WTC11 (cell line): ENCODE measurements at regions not wholly inside any gene's neighbourhood (a gene's known extent, or its start where the extent isn't known, plus 50 kb on each side); places are given as distances from the start of the nearest gene placed in this dataset.

Experiments used
- ATAC-seq: fragments of 200-7000 bp; cut with Tn5 transposase; 2 replicates; pipeline ENCODE4 v1.10.0; 2021; ENCODE audit warnings: mild to moderate bottlenecking, moderate library complexity
- CTCF ChIA-PET: fragments of 300-600 bp; sonication (Branson Sonifier 250); formaldehyde crosslinking; loops from one replicate; lab custom pipeline; 2021; ENCODE audit warnings: antibody characterized with exemption; lab: Charles Lee
- POLR2A ChIA-PET: fragments of 350-600 bp; sonication (Branson Sonifier 250); formaldehyde crosslinking; loops from one replicate; lab custom pipeline; 2021; ENCODE audit warnings: antibody characterized with exemption; lab: Charles Lee
- DNase-seq: peaks from one replicate; pipeline ENCODE4 v3.0.0; 2021; ENCODE audit warnings: low spot score
- H3K27ac Mint-ChIP-seq: 2 replicates; pipeline ENCODE4 v1.8.0; 2021; ENCODE audit warnings: mixed read lengths
- H3K27me3 Mint-ChIP-seq: 2 replicates; pipeline ENCODE4 v1.8.0; 2021; ENCODE audit warnings: low read depth, mild to moderate bottlenecking, moderate library complexity, mixed read lengths
- H3K36me3 Mint-ChIP-seq: 2 replicates; pipeline ENCODE4 v1.8.0; 2021; ENCODE audit warnings: mixed read lengths
- H3K4me1 Mint-ChIP-seq: 2 replicates; pipeline ENCODE4 v1.8.0; 2022; ENCODE audit warnings: mixed read lengths
- H3K4me3 Mint-ChIP-seq: 2 replicates; pipeline ENCODE4 v1.8.0; 2021; ENCODE audit warnings: mild to moderate bottlenecking, moderate library complexity, mixed read lengths
- H3K9me3 Mint-ChIP-seq: 2 replicates; pipeline ENCODE4 v1.8.0; 2021; ENCODE audit warnings: mixed read lengths
- ELF4 ChIP-seq: sonication (generic); formaldehyde crosslinking; IDR thresholded peaks from 2 replicates; pipeline ENCODE4 v1.8.1; 2022; ENCODE audit warnings: low read depth, mild to moderate bottlenecking, moderate library complexity, missing genetic modification reagents
- IRF2 ChIP-seq: sonication (generic); formaldehyde crosslinking; IDR thresholded peaks from 2 replicates; pipeline ENCODE4 v1.8.0; 2022; ENCODE audit warnings: low read depth, missing genetic modification reagents, borderline replicate concordance
- JAZF1 ChIP-seq: fragments of 250-450 bp; sonication (Bioruptor Pico); IDR thresholded peaks from 2 replicates; pipeline ENCODE4 v1.9.0; 2021; ENCODE audit warnings: moderate library complexity, mild to moderate bottlenecking, inconsistent platforms
- NFE2L1 ChIP-seq: sonication (generic); formaldehyde crosslinking; IDR thresholded peaks from 2 replicates; pipeline ENCODE4 v1.8.1; 2023; ENCODE audit warnings: missing genetic modification reagents
- SMAD3 ChIP-seq: sonication (generic); formaldehyde crosslinking; IDR thresholded peaks from 2 replicates; pipeline ENCODE4 v1.8.0; 2022; ENCODE audit warnings: missing genetic modification reagents, mild to moderate bottlenecking, borderline replicate concordance
- SOX15 ChIP-seq: fragments of 250-450 bp; sonication (Bioruptor Pico); IDR thresholded peaks from 2 replicates; pipeline ENCODE4 v1.9.0; 2021; ENCODE audit warnings: mild to moderate bottlenecking
- TCF7 ChIP-seq: sonication (generic); formaldehyde crosslinking; IDR thresholded peaks from 2 replicates; pipeline ENCODE4 v1.8.0; 2022; ENCODE audit warnings: mild to moderate bottlenecking, low read depth, missing genetic modification reagents, moderate library complexity
- ZBTB21 ChIP-seq: sonication (generic); formaldehyde crosslinking; IDR thresholded peaks from 2 replicates; pipeline ENCODE4 v1.8.1; 2023; ENCODE audit warnings: mild to moderate bottlenecking, missing genetic modification reagents, borderline replicate concordance
- ZNF138 ChIP-seq: sonication (generic); formaldehyde crosslinking; conservative IDR thresholded peaks from 2 replicates; pipeline ENCODE4 v1.8.1; 2022; ENCODE audit warnings: mild to moderate bottlenecking, moderate library complexity, missing genetic modification reagents
- ZNF263 ChIP-seq: sonication (generic); formaldehyde crosslinking; IDR thresholded peaks from 2 replicates; pipeline ENCODE4 v1.8.1; 2022; ENCODE audit warnings: low read depth, mild to moderate bottlenecking, moderate library complexity, missing genetic modification reagents
- ZNF671 ChIP-seq: fragments of 250-450 bp; sonication (Bioruptor Pico); IDR thresholded peaks from 2 replicates; pipeline ENCODE4 v1.8.0; 2021; ENCODE audit warnings: mild to moderate bottlenecking
- TF ChIP-seq, protein P1 (sequence below): fragments of 250-450 bp; sonication (Bioruptor Pico); IDR thresholded peaks from 2 replicates; pipeline ENCODE4 v2.1.2; 2022; ENCODE audit warnings: mild to moderate bottlenecking, moderate library complexity
- TF ChIP-seq, protein P2 (sequence below): fragments of 250-450 bp; sonication (Bioruptor Pico); IDR thresholded peaks from 2 replicates; pipeline ENCODE4 v1.9.0; 2021; ENCODE audit warnings: mild to moderate bottlenecking
- TF ChIP-seq, protein P3 (sequence below): fragments of 200-600 bp; IDR thresholded peaks from 2 replicates; pipeline ENCODE4 v1.8.0; 2022; ENCODE audit warnings: antibody characterized with exemption
- TF ChIP-seq, protein P4 (sequence below): sonication (generic); formaldehyde crosslinking; IDR thresholded peaks from 2 replicates; pipeline ENCODE4 v1.8.1; 2023; ENCODE audit warnings: mild to moderate bottlenecking, missing genetic modification reagents
- TF ChIP-seq, protein P5 (sequence below): sonication (generic); formaldehyde crosslinking; IDR thresholded peaks from 2 replicates; pipeline ENCODE4 v1.8.0; 2022; ENCODE audit warnings: mild to moderate bottlenecking, missing genetic modification reagents
- TF ChIP-seq, protein P6 (sequence below): fragments of 250-450 bp; sonication (Bioruptor Pico); IDR thresholded peaks from 2 replicates; pipeline ENCODE4 v1.8.0; 2021; ENCODE audit warnings: mild to moderate bottlenecking
- TF ChIP-seq, protein P7 (sequence below): sonication (generic); formaldehyde crosslinking; IDR thresholded peaks from 2 replicates; pipeline ENCODE4 v1.8.1; 2022; ENCODE audit warnings: low read depth, mild to moderate bottlenecking, moderate library complexity, missing genetic modification reagents, borderline replicate concordance
- TF ChIP-seq, protein P8 (sequence below): sonication (generic); formaldehyde crosslinking; IDR thresholded peaks from 2 replicates; pipeline ENCODE4 v1.8.1; 2022; ENCODE audit warnings: missing genetic modification reagents, borderline replicate concordance
- TF ChIP-seq, protein P9 (sequence below): sonication (generic); formaldehyde crosslinking; IDR thresholded peaks from 2 replicates; pipeline ENCODE4 v1.8.0; 2023; ENCODE audit warnings: missing genetic modification reagents

DNA sequence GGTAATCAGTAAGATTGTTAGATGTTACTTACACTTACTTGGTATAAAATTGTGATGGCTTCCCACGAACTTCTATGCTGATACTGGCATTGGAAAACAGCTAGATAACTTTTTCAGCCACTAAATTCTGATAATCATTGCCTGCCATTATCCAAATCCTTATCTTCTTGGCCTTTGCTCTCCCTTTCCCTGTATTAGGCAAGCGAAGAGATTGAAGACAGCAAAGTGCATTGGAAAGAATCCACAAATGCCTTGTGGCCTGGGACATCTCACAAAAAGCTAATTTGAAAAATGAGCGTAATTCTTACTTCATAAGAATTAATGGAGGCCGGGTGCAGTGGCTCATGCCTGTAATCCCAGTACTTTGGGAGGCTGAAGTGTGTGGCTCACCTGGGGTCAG, 79.5 kb upstream of the MARCKS start:
- Mint-ChIP-seq H3K36me3 (no peaks in the 10 kb centered on the region), H3K9me3 (no peaks in the 10 kb centered on the region), H3K27ac (peak overlapping the region; percentile 12), H3K4me3 (no peak overlapping the region), H3K27me3 (peaks cover 91% of the 10 kb centered on the region), H3K4me1 (peaks cover 20% of the 10 kb centered on the region)
- CTCF ChIA-PET = interaction anchor here (0.9 to 2.2 kb wide), 2 partner anchors 9 to 81 kb away, joined by 3 to 19 read pairs; no protein-coding TSS in a partner anchor
- TF ChIP-seq ELF4 (CRISPR knock-in tag) = no peak
- TF ChIP-seq, protein P1, sequence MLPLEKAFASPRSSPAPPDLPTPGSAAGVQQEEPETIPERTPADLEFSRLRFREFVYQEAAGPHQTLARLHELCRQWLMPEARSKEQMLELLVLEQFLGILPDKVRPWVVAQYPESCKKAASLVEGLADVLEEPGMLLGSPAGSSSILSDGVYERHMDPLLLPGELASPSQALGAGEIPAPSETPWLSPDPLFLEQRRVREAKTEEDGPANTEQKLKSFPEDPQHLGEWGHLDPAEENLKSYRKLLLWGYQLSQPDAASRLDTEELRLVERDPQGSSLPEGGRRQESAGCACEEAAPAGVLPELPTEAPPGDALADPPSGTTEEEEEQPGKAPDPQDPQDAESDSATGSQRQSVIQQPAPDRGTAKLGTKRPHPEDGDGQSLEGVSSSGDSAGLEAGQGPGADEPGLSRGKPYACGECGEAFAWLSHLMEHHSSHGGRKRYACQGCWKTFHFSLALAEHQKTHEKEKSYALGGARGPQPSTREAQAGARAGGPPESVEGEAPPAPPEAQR (CRISPR knock-in tag) = no peak
- TF ChIP-seq SOX15 (CRISPR knock-in tag) = no peak
- TF ChIP-seq, protein P2, sequence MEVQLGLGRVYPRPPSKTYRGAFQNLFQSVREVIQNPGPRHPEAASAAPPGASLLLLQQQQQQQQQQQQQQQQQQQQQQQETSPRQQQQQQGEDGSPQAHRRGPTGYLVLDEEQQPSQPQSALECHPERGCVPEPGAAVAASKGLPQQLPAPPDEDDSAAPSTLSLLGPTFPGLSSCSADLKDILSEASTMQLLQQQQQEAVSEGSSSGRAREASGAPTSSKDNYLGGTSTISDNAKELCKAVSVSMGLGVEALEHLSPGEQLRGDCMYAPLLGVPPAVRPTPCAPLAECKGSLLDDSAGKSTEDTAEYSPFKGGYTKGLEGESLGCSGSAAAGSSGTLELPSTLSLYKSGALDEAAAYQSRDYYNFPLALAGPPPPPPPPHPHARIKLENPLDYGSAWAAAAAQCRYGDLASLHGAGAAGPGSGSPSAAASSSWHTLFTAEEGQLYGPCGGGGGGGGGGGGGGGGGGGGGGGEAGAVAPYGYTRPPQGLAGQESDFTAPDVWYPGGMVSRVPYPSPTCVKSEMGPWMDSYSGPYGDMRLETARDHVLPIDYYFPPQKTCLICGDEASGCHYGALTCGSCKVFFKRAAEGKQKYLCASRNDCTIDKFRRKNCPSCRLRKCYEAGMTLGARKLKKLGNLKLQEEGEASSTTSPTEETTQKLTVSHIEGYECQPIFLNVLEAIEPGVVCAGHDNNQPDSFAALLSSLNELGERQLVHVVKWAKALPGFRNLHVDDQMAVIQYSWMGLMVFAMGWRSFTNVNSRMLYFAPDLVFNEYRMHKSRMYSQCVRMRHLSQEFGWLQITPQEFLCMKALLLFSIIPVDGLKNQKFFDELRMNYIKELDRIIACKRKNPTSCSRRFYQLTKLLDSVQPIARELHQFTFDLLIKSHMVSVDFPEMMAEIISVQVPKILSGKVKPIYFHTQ (CRISPR knock-in tag) = no peak
- TF ChIP-seq, protein P3, sequence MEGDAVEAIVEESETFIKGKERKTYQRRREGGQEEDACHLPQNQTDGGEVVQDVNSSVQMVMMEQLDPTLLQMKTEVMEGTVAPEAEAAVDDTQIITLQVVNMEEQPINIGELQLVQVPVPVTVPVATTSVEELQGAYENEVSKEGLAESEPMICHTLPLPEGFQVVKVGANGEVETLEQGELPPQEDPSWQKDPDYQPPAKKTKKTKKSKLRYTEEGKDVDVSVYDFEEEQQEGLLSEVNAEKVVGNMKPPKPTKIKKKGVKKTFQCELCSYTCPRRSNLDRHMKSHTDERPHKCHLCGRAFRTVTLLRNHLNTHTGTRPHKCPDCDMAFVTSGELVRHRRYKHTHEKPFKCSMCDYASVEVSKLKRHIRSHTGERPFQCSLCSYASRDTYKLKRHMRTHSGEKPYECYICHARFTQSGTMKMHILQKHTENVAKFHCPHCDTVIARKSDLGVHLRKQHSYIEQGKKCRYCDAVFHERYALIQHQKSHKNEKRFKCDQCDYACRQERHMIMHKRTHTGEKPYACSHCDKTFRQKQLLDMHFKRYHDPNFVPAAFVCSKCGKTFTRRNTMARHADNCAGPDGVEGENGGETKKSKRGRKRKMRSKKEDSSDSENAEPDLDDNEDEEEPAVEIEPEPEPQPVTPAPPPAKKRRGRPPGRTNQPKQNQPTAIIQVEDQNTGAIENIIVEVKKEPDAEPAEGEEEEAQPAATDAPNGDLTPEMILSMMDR = no peak
- TF ChIP-seq IRF2 (CRISPR knock-in tag) = no peak
- TF ChIP-seq, protein P4, sequence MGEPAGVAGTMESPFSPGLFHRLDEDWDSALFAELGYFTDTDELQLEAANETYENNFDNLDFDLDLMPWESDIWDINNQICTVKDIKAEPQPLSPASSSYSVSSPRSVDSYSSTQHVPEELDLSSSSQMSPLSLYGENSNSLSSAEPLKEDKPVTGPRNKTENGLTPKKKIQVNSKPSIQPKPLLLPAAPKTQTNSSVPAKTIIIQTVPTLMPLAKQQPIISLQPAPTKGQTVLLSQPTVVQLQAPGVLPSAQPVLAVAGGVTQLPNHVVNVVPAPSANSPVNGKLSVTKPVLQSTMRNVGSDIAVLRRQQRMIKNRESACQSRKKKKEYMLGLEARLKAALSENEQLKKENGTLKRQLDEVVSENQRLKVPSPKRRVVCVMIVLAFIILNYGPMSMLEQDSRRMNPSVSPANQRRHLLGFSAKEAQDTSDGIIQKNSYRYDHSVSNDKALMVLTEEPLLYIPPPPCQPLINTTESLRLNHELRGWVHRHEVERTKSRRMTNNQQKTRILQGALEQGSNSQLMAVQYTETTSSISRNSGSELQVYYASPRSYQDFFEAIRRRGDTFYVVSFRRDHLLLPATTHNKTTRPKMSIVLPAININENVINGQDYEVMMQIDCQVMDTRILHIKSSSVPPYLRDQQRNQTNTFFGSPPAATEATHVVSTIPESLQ (CRISPR knock-in tag) = no peak
- no peak for TF ChIP-seq SMAD3 (CRISPR knock-in tag)
- TF ChIP-seq NFE2L1 (CRISPR knock-in tag) = no peak
- TF ChIP-seq ZNF263 (CRISPR knock-in tag) = no peak
- TF ChIP-seq, protein P5, sequence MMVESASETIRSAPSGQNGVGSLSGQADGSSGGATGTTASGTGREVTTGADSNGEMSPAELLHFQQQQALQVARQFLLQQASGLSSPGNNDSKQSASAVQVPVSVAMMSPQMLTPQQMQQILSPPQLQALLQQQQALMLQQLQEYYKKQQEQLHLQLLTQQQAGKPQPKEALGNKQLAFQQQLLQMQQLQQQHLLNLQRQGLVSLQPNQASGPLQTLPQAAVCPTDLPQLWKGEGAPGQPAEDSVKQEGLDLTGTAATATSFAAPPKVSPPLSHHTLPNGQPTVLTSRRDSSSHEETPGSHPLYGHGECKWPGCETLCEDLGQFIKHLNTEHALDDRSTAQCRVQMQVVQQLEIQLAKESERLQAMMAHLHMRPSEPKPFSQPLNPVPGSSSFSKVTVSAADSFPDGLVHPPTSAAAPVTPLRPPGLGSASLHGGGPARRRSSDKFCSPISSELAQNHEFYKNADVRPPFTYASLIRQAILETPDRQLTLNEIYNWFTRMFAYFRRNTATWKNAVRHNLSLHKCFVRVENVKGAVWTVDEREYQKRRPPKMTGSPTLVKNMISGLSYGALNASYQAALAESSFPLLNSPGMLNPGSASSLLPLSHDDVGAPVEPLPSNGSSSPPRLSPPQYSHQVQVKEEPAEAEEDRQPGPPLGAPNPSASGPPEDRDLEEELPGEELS = no peak
- no peak for TF ChIP-seq TCF7 (CRISPR knock-in tag)
- DNase-seq (no peak), ATAC-seq (no peak)
- POLR2A ChIA-PET = interaction anchor here (0.6 to 0.7 kb wide), 2 partner anchors 78 to 1215 kb away, joined by 4 read pairs; no protein-coding TSS in a partner anchor

DNA sequence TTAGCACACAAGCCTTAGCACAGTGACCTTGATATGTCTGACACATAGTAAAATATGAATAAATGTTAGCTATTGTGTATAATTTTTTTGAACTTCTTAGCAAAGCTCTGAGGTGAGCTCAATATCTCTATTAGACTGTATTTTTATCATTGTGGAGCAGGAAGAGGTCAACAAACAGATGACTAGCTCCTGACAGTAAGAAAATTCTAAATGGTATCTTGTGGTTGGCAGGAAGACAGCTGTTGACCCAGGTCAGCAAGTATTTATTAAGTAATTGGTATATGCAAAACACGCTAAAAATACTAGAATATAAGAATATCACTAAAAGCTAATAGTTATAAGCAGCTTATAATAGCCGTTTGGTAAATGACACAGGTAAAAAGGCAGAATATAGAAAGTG, 77.5 kb upstream of the MARCKS start:
- no peaks in the 10 kb centered on the region for H3K36me3 Mint-ChIP-seq
- H3K4me3 Mint-ChIP-seq = no peak overlapping the region
- H3K9me3 Mint-ChIP-seq = no peaks in the 10 kb centered on the region
- ChIA-PET CTCF (interaction anchor here (1.6 kb wide), 1 partner anchor 79 kb away, joined by 3 read pairs; no protein-coding TSS in a partner anchor), POLR2A (no interaction called here)
- H3K27ac Mint-ChIP-seq = no peak overlapping the region
- peaks cover 16% of the 10 kb centered on the region for H3K4me1 Mint-ChIP-seq
- no peak for DNase-seq
- ATAC-seq = no peak
- peaks cover 87% of the 10 kb centered on the region for H3K27me3 Mint-ChIP-seq
- TF ChIP-seq IRF2 (CRISPR knock-in tag) (no peak), ZBTB21 (CRISPR knock-in tag) (no peak), JAZF1 (no peak), ZNF138 (CRISPR knock-in tag) (no peak), ZNF671 (no peak)
- TF ChIP-seq, protein P6, sequence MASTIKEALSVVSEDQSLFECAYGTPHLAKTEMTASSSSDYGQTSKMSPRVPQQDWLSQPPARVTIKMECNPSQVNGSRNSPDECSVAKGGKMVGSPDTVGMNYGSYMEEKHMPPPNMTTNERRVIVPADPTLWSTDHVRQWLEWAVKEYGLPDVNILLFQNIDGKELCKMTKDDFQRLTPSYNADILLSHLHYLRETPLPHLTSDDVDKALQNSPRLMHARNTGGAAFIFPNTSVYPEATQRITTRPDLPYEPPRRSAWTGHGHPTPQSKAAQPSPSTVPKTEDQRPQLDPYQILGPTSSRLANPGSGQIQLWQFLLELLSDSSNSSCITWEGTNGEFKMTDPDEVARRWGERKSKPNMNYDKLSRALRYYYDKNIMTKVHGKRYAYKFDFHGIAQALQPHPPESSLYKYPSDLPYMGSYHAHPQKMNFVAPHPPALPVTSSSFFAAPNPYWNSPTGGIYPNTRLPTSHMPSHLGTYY (CRISPR knock-in tag) = no peak
- TF ChIP-seq, protein P7, sequence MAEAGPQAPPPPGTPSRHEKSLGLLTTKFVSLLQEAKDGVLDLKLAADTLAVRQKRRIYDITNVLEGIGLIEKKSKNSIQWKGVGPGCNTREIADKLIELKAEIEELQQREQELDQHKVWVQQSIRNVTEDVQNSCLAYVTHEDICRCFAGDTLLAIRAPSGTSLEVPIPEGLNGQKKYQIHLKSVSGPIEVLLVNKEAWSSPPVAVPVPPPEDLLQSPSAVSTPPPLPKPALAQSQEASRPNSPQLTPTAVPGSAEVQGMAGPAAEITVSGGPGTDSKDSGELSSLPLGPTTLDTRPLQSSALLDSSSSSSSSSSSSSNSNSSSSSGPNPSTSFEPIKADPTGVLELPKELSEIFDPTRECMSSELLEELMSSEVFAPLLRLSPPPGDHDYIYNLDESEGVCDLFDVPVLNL = no peak
- TF ChIP-seq, protein P8, sequence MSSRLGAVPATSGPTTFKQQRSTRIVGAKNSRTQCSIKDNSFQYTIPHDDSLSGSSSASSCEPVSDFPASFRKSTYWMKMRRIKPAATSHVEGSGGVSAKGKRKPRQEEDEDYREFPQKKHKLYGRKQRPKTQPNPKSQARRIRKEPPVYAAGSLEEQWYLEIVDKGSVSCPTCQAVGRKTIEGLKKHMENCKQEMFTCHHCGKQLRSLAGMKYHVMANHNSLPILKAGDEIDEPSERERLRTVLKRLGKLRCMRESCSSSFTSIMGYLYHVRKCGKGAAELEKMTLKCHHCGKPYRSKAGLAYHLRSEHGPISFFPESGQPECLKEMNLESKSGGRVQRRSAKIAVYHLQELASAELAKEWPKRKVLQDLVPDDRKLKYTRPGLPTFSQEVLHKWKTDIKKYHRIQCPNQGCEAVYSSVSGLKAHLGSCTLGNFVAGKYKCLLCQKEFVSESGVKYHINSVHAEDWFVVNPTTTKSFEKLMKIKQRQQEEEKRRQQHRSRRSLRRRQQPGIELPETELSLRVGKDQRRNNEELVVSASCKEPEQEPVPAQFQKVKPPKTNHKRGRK (CRISPR knock-in tag) = no peak
- TF ChIP-seq, protein P9, sequence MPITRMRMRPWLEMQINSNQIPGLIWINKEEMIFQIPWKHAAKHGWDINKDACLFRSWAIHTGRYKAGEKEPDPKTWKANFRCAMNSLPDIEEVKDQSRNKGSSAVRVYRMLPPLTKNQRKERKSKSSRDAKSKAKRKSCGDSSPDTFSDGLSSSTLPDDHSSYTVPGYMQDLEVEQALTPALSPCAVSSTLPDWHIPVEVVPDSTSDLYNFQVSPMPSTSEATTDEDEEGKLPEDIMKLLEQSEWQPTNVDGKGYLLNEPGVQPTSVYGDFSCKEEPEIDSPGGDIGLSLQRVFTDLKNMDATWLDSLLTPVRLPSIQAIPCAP (CRISPR knock-in tag) = no peak
